AG04450 (cell line): ENCODE measurements at regions not wholly inside any gene's neighbourhood (a gene's known extent, or its start where the extent isn't known, plus 50 kb on each side); places are given as distances from the start of the nearest gene placed in this dataset.

Experiments used
- CTCF ChIA-PET: fragments of 300-600, 350-600 bp; formaldehyde crosslinking; extraction: SDS; loops from one replicate; lab custom pipeline; 2022; ENCODE audit warnings: antibody characterized with exemption, inconsistent platforms; lab: Charles Lee
- POLR2A ChIA-PET: fragments of 350-600 bp; formaldehyde crosslinking; extraction: SDS; loops from one replicate; lab custom pipeline; 2021; ENCODE audit warnings: antibody characterized with exemption, inconsistent platforms; lab: Yijun Ruan, JAX
- DNase-seq: peaks from one replicate; pipeline ENCODE4 v3.0.0-alpha.2; 2011; ENCODE audit warnings: low read depth, low spot score
- H3K27ac ChIP-seq: one replicate; pipeline ENCODE4 v1.5.1; 2012; ENCODE audit warnings: low read depth, low read length, control low read depth
- H3K27me3 ChIP-seq: one replicate; pipeline ENCODE4 v1.6.0; 2012; ENCODE audit warnings: low read length; ENCODE audit not compliant: control insufficient read depth, insufficient read depth
- H3K4me3 ChIP-seq: 2 replicates; pipeline ENCODE4 v1.5.1; 2011; ENCODE audit warnings: mild to moderate bottlenecking, low read depth, low read length, control low read depth
- H3K9me3 ChIP-seq: 2 replicates; pipeline ENCODE4 v1.5.1; 2012; ENCODE audit warnings: low read length; ENCODE audit not compliant: control insufficient read depth, insufficient read depth
- CTCF ChIP-seq: IDR thresholded peaks from 2 replicates; pipeline ENCODE4 v1.5.1; 2011; ENCODE audit warnings: low read depth, low read length, control low read depth, inconsistent platforms

GRCh38 chrX:93977641-93978040 is 303.6 kb downstream of the FAM133A start:
- TF ChIP-seq CTCF = no peak
- DNase-seq = no peak
- no peak overlapping the region for H3K27ac ChIP-seq
- no peak overlapping the region for H3K4me3 ChIP-seq
- H3K27me3 ChIP-seq = no peaks in the 10 kb centered on the region
- POLR2A ChIA-PET = no interaction called here
- no peaks in the 10 kb centered on the region; the same call in 1 of the 2 replicates for H3K9me3 ChIP-seq
- CTCF ChIA-PET = no interaction called here

- CTCF ChIA-PET = no interaction called here
- H3K27me3 ChIP-seq = no peaks in the 10 kb centered on the region
- no peak overlapping the region for H3K4me3 ChIP-seq
- TF ChIP-seq CTCF = no peak
- H3K27ac ChIP-seq = no peak overlapping the region
- H3K9me3 ChIP-seq = no peaks in the 10 kb centered on the region; the same call in none of the 2 replicates
- no peak for DNase-seq
- POLR2A ChIA-PET = no interaction called here
Observed at GRCh38 chrX:93985344-93986307, 311.6 kb downstream of the FAM133A start.
